Brain microvascular endothelial cell (primary cell): ENCODE measurements at regions not wholly inside any gene's neighbourhood (a gene's known extent, or its start where the extent isn't known, plus 50 kb on each side); places are given as distances from the start of the nearest gene placed in this dataset.

Experiments used
- DNase-seq: peaks from one replicate; pipeline ENCODE4 v3.0.0-alpha.2; 2020
- H3K27ac ChIP-seq: fragments of 250-450 bp; sonication (Bioruptor Pico); 2 replicates; pipeline ENCODE4 v1.5.1; 2020; ENCODE audit warnings: mild to moderate bottlenecking, moderate library complexity
- H3K27me3 ChIP-seq: fragments of 250-450 bp; sonication (Bioruptor Pico); replicated peaks from 2 replicates; pipeline ENCODE4 v1.5.1; 2020; ENCODE audit warnings: mild to moderate bottlenecking
- H3K36me3 ChIP-seq: fragments of 250-450 bp; sonication (Bioruptor Pico); replicated peaks from 2 replicates; pipeline ENCODE4 v1.5.1; 2020; ENCODE audit warnings: mild to moderate bottlenecking
- H3K4me3 ChIP-seq: 2 replicates; pipeline ENCODE4 v1.5.1; 2011; ENCODE audit warnings: low read depth, mild to moderate bottlenecking, control low read depth, low read length, moderate library complexity
- in situ Hi-C: cut with HindIII; loops from 2 replicates; pipeline ENCODE4 v1.10.0; 2017; ENCODE audit warnings: low sequenced_read_pairs, low pct_ligation_motif_present
- TF ChIP-seq, protein P1 (sequence below): IDR thresholded peaks from 2 replicates; pipeline ENCODE4 v1.5.1; 2011; ENCODE audit warnings: low read depth, mild to moderate bottlenecking, moderate library complexity, low read length, control low read depth, inconsistent platforms; ENCODE audit errors: missing control alignments

DNA sequence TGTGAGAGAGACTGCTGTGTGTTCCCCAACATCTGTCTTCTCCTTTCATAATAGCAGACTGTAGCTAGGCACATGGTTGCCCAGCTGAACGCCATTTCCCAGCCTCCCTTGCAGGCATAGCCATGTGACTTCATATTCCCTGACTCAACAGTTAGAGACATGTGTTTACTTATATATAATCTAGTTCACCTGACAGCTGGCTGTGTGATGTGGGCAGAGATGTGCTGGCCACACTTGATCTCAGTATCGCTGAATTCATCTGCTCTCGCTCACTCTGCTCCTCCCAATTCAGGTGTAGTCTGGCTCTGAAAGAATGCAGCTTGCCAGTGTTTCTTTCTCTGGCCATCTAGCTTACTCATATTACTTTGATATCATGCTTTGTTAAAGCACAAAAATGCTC lies 52.3 kb upstream of the SEC11C start:
- in situ Hi-C loops: no loop called here
- H3K4me3 ChIP-seq: no peak overlapping the region
- no peaks in the 10 kb centered on the region for H3K36me3 ChIP-seq
- no peak overlapping the region for H3K27ac ChIP-seq
- H3K27me3 ChIP-seq: no peaks in the 10 kb centered on the region
- DNase-seq: no peak
- TF ChIP-seq, protein P1, sequence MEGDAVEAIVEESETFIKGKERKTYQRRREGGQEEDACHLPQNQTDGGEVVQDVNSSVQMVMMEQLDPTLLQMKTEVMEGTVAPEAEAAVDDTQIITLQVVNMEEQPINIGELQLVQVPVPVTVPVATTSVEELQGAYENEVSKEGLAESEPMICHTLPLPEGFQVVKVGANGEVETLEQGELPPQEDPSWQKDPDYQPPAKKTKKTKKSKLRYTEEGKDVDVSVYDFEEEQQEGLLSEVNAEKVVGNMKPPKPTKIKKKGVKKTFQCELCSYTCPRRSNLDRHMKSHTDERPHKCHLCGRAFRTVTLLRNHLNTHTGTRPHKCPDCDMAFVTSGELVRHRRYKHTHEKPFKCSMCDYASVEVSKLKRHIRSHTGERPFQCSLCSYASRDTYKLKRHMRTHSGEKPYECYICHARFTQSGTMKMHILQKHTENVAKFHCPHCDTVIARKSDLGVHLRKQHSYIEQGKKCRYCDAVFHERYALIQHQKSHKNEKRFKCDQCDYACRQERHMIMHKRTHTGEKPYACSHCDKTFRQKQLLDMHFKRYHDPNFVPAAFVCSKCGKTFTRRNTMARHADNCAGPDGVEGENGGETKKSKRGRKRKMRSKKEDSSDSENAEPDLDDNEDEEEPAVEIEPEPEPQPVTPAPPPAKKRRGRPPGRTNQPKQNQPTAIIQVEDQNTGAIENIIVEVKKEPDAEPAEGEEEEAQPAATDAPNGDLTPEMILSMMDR: no peak
